Duodenal mucosa (tissue), 2 donors: ENCODE measurements at regions not wholly inside any gene's neighbourhood (a gene's known extent, or its start where the extent isn't known, plus 50 kb on each side); places are given as distances from the start of the nearest gene placed in this dataset.

Source experiments
- H3K27ac ChIP-seq: one replicate; pipeline ENCODE4 v1.7.0; 2013; ENCODE audit warnings: low read depth, low read length
- H3K27me3 ChIP-seq, 2 donors: one replicate each; pipeline ENCODE4 v1.7.0; 2013; ENCODE audit warnings: low read length in 2 of 2, control low read depth in 1 of 2; ENCODE audit not compliant: insufficient read depth in 2 of 2, control insufficient read depth in 1 of 2
- H3K36me3 ChIP-seq, 2 donors: one replicate each; pipeline ENCODE4 v1.7.0; 2013; ENCODE audit warnings: low read length in 2 of 2, control low read depth in 1 of 2; ENCODE audit not compliant: insufficient read depth in 2 of 2, control insufficient read depth in 1 of 2
- H3K4me1 ChIP-seq, 2 donors: one replicate each; pipeline ENCODE4 v1.7.0; 2013; ENCODE audit warnings: low read length in 2 of 2, control low read depth in 1 of 2; ENCODE audit not compliant: insufficient read depth in 2 of 2, control insufficient read depth in 1 of 2
- H3K4me3 ChIP-seq, 2 donors: one replicate each; pipeline ENCODE4 v1.7.0; 2013; ENCODE audit warnings: low read length in 2 of 2, low read depth in 1 of 2
- H3K9ac ChIP-seq, 2 donors: one replicate each; pipeline ENCODE4 v1.7.0; 2013; ENCODE audit warnings: low read length in 2 of 2, low read depth in 1 of 2
- H3K9me3 ChIP-seq, 2 donors: one replicate each; pipeline ENCODE4 v1.7.0; 2013; ENCODE audit warnings: low read length in 2 of 2, control low read depth in 1 of 2; ENCODE audit not compliant: control insufficient read depth in 1 of 2

DNA sequence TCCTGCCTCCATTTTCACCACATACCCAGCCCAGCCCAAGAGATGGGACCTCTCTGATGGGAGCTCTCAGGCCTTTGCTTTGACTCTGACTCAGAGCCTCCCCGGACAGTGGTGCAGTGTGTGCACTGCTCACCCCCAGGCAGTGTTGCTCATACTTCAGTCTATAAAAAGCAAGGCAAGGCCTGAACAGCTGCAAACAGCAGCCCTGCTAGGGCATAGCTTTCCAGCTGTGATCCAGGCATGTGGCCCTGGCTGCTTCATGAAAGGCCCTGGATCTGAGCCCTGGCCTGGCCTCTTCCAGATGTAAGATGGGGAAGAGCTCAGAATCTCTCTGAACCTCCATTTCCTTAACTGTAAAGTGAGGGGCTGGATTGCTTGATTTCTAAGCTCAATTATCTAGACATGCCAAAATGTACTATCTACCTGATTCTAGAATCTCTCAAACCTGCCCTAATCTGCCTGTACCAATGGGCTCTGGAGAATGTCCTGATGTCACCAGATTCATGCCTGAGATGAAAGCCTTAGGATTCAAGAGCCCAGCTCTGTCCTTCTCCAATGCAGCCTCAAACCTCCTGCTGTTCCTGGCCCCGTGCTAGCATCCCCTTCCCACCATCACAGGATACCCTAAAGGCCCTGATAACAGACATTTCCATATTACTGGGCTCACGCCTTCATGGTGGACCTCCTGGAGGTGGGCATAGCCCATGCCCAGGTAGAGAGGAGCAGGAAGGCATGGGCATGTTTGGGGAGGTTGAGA lies 206.9 kb downstream of the ARL4C start:
- H3K36me3 ChIP-seq: no peaks in the 10 kb centered on the region
- H3K4me3 ChIP-seq: no peak overlapping the region
- no peak overlapping the region for H3K27ac ChIP-seq
- no peaks in the 10 kb centered on the region for H3K9me3 ChIP-seq
- H3K9ac ChIP-seq: no peak overlapping the region
- H3K27me3 ChIP-seq: no peaks in the 10 kb centered on the region
- peaks cover 12 to 33% of the 10 kb centered on the region in 2 donors for H3K4me1 ChIP-seq

DNA sequence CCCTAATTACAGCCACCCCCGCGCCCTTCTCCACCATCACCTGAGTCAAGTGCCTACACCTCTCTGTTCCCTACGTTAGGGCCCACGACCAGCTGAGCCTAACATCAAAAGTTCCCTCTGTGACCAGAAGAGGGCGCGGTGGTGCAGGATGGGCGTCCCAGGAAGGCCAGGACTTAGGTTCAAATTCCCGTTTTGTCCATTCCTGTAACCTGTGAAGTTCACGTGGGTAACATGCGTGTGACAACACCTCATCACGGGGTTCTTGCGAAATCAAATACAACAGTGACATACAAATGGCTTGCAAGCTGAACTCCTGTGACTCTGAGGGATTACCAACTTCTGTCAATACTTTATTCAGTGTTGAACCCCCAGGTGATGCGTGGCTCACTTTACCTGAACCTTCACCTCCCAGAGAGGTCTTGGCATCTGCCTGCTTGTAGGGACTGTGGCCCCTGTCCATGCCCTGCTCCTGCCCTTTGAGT lies 207.9 kb downstream of the ARL4C start:
- no peak overlapping the region for H3K27ac ChIP-seq
- H3K27me3 ChIP-seq: no peaks in the 10 kb centered on the region
- H3K36me3 ChIP-seq: no peaks in the 10 kb centered on the region
- H3K9me3 ChIP-seq: no peaks in the 10 kb centered on the region
- no peak overlapping the region for H3K4me3 ChIP-seq
- no peak overlapping the region for H3K9ac ChIP-seq
- peaks cover 12 to 31% of the 10 kb centered on the region in 2 donors for H3K4me1 ChIP-seq

DNA sequence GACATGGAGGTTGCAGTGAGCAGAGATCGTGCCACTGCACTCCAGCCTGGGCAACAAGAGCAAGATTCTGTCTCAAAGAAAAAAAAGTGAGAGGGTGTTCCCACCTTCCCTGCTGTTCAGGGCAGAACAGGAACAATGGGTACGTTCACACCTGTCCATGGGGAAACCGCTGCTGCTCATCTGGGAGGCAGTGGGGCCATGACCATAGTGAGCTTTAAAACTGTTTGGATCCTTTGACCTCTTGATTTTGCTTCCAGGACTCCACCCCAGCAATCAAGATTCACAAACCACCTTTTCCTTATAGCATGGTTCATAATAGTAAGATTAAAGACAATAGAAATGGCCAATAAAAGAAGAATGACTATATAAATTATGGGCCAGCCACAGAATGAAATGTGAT lies 209.2 kb downstream of the ARL4C start:
- H3K9ac ChIP-seq: no peak overlapping the region
- no peaks in the 10 kb centered on the region for H3K27me3 ChIP-seq
- no peaks in the 10 kb centered on the region for H3K9me3 ChIP-seq
- no peaks in the 10 kb centered on the region for H3K36me3 ChIP-seq
- no peak overlapping the region for H3K4me3 ChIP-seq
- no peak overlapping the region for H3K27ac ChIP-seq
- peaks cover 12 to 29% of the 10 kb centered on the region in 2 donors for H3K4me1 ChIP-seq

DNA sequence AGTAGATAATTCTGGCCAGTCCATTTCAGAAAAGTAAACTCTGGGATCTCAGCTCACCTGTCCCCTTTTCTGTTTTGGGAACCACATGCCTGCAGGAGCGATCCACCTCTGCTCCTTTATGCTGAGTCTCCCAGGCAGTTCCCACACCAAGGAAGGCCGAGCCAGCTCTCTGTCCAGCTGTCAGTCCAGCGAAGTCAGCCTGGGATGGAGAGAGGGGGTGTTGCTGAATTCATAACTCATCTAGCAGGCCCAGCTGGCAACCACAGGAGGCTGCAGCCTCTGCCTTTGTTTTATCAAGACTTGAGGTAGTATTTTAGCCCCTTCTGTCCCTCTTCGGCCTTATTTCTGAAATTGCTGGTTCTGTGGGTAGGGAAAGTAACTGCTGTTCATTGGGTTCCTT lies 209.9 kb downstream of the ARL4C start:
- Histone ChIP-seq H3K9ac (no peak overlapping the region), H3K27ac (no peak overlapping the region), H3K36me3 (no peaks in the 10 kb centered on the region), H3K4me3 (no peak overlapping the region), H3K4me1 (peaks cover 7 to 25% of the 10 kb centered on the region in 2 donors), H3K27me3 (no peaks in the 10 kb centered on the region), H3K9me3 (no peaks in the 10 kb centered on the region)

DNA sequence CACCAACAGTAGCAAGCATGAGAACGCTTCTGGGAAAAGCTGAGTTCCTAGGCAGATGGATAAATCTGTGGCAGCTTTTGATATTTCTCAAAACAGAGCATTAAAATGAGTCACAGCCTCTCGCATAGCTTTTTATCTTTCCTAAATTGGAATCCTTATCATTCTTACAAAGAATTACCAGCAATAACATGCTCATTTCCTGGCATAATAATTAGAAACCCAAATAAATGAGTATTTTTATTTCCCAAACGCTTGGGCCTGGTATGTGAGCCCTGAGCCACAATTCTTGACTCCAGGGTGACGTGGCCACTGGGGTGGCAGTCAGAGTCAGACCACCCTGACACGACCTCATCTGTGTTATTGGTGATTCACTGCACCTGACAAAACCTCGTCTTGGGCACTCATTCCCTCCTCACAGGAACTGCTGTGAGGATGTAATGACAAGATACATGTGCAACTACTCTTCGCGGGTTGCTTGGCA lies 210.7 kb downstream of the ARL4C start:
- Histone ChIP-seq H3K9me3 (no peaks in the 10 kb centered on the region), H3K36me3 (no peaks in the 10 kb centered on the region), H3K9ac (no peak overlapping the region), H3K27ac (no peak overlapping the region), H3K27me3 (no peaks in the 10 kb centered on the region), H3K4me3 (no peak overlapping the region), H3K4me1 (peaks cover 3 to 18% of the 10 kb centered on the region in 2 donors)

DNA sequence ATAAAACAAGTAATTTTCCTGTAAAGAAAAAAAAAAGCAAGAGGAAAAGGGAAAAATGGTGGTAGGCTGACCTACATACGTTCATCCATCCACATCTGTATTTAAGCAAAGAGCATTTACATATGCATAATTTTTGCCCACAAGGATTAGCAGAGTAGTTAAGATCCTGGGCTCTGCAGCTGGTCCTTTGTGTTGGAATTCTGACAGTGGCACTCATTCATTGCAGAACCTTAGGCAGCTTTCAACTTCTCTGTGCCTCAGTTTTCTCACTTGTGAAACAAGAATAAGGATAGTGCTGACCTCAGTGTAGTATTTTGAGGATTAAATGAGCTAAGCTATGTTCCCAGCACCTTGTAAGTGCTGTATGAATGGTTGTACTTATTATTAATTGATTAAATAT lies 211.3 kb downstream of the ARL4C start:
- H3K27me3 ChIP-seq: no peaks in the 10 kb centered on the region
- peaks cover 3 to 17% of the 10 kb centered on the region in 2 donors for H3K4me1 ChIP-seq
- no peak overlapping the region for H3K9ac ChIP-seq
- no peak overlapping the region for H3K4me3 ChIP-seq
- H3K36me3 ChIP-seq: no peaks in the 10 kb centered on the region
- no peaks in the 10 kb centered on the region for H3K9me3 ChIP-seq
- no peak overlapping the region for H3K27ac ChIP-seq

DNA sequence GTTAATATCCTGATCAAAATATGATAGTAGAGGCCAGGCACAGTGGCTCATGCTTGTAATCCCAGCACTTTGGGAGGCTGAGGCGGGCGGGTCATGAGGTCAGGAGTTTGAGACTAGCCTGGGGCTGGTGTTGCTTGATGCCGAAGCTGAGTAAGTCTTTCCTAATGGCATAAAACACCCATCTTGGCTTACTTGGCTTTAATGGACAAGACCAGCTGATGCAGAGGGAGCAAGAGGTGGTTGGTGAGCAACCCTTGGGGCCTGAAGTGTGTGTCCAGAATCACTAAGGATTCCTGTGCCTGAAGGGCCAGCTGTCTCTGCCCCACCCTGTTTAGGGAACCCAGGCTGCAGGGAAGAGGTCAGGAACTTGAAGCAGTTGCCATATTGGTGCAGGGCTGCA lies 217.2 kb downstream of the ARL4C start:
- no peaks in the 10 kb centered on the region for H3K4me1 ChIP-seq
- H3K27ac ChIP-seq: no peak overlapping the region
- H3K27me3 ChIP-seq: no peaks in the 10 kb centered on the region
- no peak overlapping the region for H3K4me3 ChIP-seq
- H3K36me3 ChIP-seq: no peaks in the 10 kb centered on the region
- H3K9me3 ChIP-seq: no peaks in the 10 kb centered on the region
- no peak overlapping the region for H3K9ac ChIP-seq

DNA sequence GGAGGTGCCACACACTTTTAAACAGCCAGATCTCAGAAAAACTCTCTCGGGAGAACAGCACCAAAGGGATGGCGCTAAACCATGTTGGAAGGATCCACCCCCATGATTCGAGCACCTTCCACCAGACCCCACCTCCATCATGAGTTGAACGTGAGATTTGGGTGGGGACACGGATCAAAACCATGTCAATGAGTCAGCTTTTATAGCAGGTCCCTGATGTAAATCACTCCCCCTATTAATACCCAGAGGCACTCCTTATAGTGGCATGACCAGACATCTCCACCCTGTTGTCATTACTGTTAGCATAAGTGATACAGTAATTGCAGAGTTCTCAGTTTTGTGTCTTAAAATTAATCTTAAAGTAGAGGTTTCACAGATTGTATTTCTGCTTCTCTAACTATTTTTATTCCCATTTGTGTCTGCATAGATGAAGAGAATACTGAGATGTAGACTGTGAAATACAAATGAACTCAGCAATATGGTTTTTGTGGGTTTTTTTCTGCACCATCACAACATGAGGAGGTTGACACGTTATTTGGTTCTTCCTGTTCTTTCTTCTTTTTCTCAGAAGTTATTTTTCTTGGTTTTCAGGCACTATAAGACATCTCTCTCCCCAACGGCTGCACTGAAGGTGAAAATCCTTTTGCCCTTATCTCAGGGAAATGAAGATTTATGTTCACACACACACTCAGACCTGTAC lies 218.2 kb downstream of the ARL4C start:
- H3K9me3 ChIP-seq: no peaks in the 10 kb centered on the region
- H3K27ac ChIP-seq: no peak overlapping the region
- H3K4me3 ChIP-seq: no peak overlapping the region
- H3K36me3 ChIP-seq: no peaks in the 10 kb centered on the region
- no peaks in the 10 kb centered on the region for H3K4me1 ChIP-seq
- H3K9ac ChIP-seq: no peak overlapping the region
- no peaks in the 10 kb centered on the region for H3K27me3 ChIP-seq

DNA sequence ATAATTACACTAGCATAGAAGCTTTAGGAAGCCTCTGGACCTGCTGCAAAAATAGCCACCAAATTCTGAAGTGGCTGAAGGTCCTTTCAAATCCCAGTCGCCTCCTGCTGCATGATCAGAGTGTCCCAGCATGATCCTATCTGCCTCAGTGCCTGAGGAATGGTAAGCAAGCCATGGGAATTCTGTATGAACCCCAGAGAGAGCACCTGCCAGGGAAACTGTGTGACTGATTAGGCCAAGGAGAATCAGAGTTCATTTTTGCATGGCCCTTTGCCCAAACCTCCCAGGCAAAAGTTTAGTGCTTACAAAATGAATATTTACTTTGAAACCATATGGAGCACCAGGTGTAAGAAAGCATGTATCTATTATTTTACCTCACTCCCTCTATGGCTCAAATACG lies 221.4 kb downstream of the ARL4C start:
- H3K4me3 ChIP-seq: no peak overlapping the region
- no peak overlapping the region for H3K9ac ChIP-seq
- H3K27me3 ChIP-seq: no peaks in the 10 kb centered on the region
- H3K27ac ChIP-seq: no peak overlapping the region
- no peaks in the 10 kb centered on the region for H3K4me1 ChIP-seq
- no peaks in the 10 kb centered on the region for H3K9me3 ChIP-seq
- no peaks in the 10 kb centered on the region for H3K36me3 ChIP-seq

DNA sequence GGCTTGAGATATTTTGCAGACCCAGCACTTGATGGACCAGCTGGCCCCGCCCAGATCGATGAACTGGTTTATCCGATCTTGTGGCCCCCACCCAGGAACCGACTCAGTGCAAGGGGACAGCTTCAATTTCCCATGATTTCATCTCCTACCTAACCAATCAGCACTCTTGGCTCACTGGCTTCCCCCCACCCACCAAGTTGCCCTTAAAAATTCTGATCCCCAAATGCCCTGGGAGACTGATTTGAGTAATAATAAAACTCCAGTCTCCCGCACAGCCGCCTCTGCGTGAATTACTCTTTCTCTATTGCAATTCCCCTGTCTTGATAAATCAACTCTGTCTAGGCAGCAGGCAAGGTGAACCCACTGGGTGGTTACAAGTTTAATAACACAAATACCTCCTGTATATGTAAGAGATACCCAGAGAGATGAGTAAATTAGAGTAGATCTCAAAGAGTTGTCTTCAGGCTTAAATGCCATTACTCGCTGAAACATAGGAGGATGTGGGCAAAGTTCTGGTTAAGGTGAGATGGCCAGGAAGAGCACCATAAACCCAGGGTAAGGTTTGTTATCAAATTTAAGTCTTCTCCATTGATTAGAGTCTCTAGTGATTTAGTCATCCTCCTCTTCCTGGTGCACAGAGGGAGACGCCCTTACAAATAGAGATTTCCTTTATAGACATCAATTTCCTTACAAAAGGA lies 222.8 kb downstream of the ARL4C start:
- Histone ChIP-seq H3K4me3 (no peak overlapping the region), H3K27me3 (no peaks in the 10 kb centered on the region), H3K27ac (no peak overlapping the region), H3K9me3 (no peaks in the 10 kb centered on the region), H3K4me1 (no peaks in the 10 kb centered on the region), H3K36me3 (no peaks in the 10 kb centered on the region), H3K9ac (no peak overlapping the region)
